Subcutaneous abdominal adipose tissue (tissue), 5 donors: ENCODE measurements at regions not wholly inside any gene's neighbourhood (a gene's known extent, or its start where the extent isn't known, plus 50 kb on each side); places are given as distances from the start of the nearest gene placed in this dataset.

ENCODE experiments used
- H3K27ac ChIP-seq: one replicate; pipeline ENCODE4 v1.7.0; 2013; ENCODE audit warnings: low read depth, mild to moderate bottlenecking, inconsistent platforms, low read length, moderate library complexity
- H3K27me3 ChIP-seq, 5 donors: one replicate each; pipeline ENCODE4 v1.7.0; 2013; ENCODE audit warnings: low read length in 5 of 5, inconsistent platforms in 1 of 5; ENCODE audit not compliant: control insufficient read depth in 5 of 5, insufficient read depth in 4 of 5
- H3K36me3 ChIP-seq, 5 donors: one replicate each; pipeline ENCODE4 v1.7.0; 2013; ENCODE audit warnings: low read length in 5 of 5; ENCODE audit not compliant: control insufficient read depth in 5 of 5, insufficient read depth in 5 of 5
- H3K4me1 ChIP-seq, 5 donors: one replicate each; pipeline ENCODE4 v1.7.0; 2013; ENCODE audit warnings: low read length in 5 of 5, mild to moderate bottlenecking in 3 of 5, moderate library complexity in 1 of 5; ENCODE audit not compliant: control insufficient read depth in 5 of 5, insufficient read depth in 5 of 5
- H3K4me3 ChIP-seq, 5 donors: one replicate each; pipeline ENCODE4 v1.7.0; 2013; ENCODE audit warnings: low read length in 5 of 5, low read depth in 1 of 5
- H3K9ac ChIP-seq, 5 donors: one replicate each; pipeline ENCODE4 v1.7.0; 2013; ENCODE audit warnings: low read length in 5 of 5, mild to moderate bottlenecking in 4 of 5, moderate library complexity in 3 of 5
- H3K9me3 ChIP-seq, 5 donors: one replicate each; pipeline ENCODE4 v1.7.0; 2013; ENCODE audit warnings: low read length in 5 of 5; ENCODE audit not compliant: control insufficient read depth in 5 of 5
- donor health status: healthy.
- donor health status: healthy.
- donor health status: healthy.
- donor health status: healthy.
- donor health status: healthy.

DNA sequence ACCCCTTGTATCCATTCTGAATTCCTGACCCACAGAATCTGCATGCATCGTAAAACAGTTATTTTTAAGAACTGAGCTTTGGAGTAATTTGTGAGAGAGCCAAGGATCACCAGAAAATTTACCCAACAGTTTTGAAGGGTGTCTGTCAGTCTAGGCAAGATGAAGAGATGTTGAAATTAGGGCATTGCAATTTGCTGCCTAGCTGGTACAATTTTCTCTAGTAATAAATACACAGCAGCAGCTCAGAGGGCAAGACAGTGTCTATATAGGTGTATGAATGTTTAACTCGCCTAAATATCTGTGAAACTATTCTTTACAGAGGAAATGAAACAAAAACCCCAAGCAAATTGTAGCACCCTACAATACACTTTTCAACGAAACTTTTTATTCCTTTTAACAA is 377.8 kb upstream of the POU3F3 start:
- no peak overlapping the region for H3K27ac ChIP-seq
- H3K27me3 ChIP-seq: no peaks in the 10 kb centered on the region
- no peak overlapping the region for H3K4me3 ChIP-seq
- no peaks in the 10 kb centered on the region for H3K4me1 ChIP-seq
- H3K9me3 ChIP-seq: no peaks in the 10 kb centered on the region
- no peak overlapping the region for H3K9ac ChIP-seq
- H3K36me3 ChIP-seq: no peaks in the 10 kb centered on the region

DNA sequence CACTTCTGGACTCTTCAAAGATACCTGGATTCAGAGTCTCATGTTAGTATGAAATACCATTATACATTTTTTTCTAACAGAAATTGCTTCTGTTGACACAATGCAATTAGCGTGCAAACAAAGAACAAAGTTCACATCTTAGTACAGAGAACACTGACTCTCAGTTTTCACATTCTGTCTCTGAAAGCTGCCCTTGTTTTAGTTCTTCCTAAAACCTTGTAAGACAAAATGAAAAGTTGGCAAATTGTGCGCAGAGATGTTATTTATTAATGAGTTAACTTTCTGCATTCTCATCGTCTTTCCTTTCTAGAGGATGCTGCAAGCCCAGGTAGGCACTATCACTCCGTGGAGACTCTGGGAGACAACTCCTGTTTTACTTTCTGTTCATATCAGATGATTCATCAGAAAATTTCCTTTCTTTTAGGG is 377.3 kb upstream of the POU3F3 start:
- no peak overlapping the region for H3K4me3 ChIP-seq
- peaks cover 0 to 3% (median 0%) of the 10 kb centered on the region in 5 donors for H3K27me3 ChIP-seq
- no peaks in the 10 kb centered on the region for H3K36me3 ChIP-seq
- H3K27ac ChIP-seq: no peak overlapping the region
- no peaks in the 10 kb centered on the region for H3K9me3 ChIP-seq
- no peak overlapping the region for H3K9ac ChIP-seq
- H3K4me1 ChIP-seq: no peaks in the 10 kb centered on the region

GRCh38 chr2:104481341-104481740 is 372.6 kb upstream of the POU3F3 start:
- Histone ChIP-seq H3K9me3 (no peaks in the 10 kb centered on the region), H3K4me1 (no peaks in the 10 kb centered on the region), H3K9ac (no peak overlapping the region), H3K27ac (no peak overlapping the region), H3K36me3 (no peaks in the 10 kb centered on the region), H3K27me3 (peaks cover 0 to 3% (median 0%) of the 10 kb centered on the region in 5 donors), H3K4me3 (no peak overlapping the region)

GRCh38 chr2:104487366-104487765 is 366.5 kb upstream of the POU3F3 start:
- no peaks in the 10 kb centered on the region for H3K4me1 ChIP-seq
- no peak overlapping the region for H3K9ac ChIP-seq
- no peak overlapping the region for H3K27ac ChIP-seq
- no peaks in the 10 kb centered on the region for H3K36me3 ChIP-seq
- H3K9me3 ChIP-seq: no peaks in the 10 kb centered on the region
- H3K27me3 ChIP-seq: no peaks in the 10 kb centered on the region
- no peak overlapping the region for H3K4me3 ChIP-seq

DNA sequence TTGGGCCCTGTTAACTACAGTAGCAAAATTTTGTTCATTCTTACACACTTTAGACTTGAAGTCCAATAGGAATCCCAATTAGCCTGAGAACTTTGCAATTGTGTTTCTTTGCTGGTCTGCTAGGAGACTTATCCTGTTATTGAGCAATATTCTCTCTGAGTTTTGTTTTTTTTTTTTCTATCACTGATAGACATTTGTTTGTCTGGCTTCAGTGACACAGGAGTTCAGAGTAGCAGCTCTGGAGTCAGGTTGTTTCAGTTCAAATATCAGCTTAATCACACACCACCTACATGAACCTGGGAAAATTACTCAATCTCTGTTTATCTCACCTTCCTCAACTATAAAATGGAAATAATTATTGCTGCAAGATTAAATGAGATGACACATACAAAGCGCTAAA is 360.2 kb upstream of the POU3F3 start:
- Histone ChIP-seq H3K27ac (no peak overlapping the region), H3K4me1 (no peaks in the 10 kb centered on the region), H3K36me3 (no peaks in the 10 kb centered on the region), H3K4me3 (no peak overlapping the region), H3K9me3 (no peaks in the 10 kb centered on the region), H3K9ac (no peak overlapping the region), H3K27me3 (peaks cover 0 to 2% (median 0%) of the 10 kb centered on the region in 5 donors)

GRCh38 chr2:104501342-104501741 is 352.6 kb upstream of the POU3F3 start:
- Histone ChIP-seq H3K27ac (no peak overlapping the region), H3K9ac (no peak overlapping the region), H3K27me3 (peaks cover 0 to 2% (median 0%) of the 10 kb centered on the region in 5 donors), H3K4me1 (no peaks in the 10 kb centered on the region), H3K9me3 (no peaks in the 10 kb centered on the region), H3K36me3 (no peaks in the 10 kb centered on the region), H3K4me3 (no peak overlapping the region)

DNA sequence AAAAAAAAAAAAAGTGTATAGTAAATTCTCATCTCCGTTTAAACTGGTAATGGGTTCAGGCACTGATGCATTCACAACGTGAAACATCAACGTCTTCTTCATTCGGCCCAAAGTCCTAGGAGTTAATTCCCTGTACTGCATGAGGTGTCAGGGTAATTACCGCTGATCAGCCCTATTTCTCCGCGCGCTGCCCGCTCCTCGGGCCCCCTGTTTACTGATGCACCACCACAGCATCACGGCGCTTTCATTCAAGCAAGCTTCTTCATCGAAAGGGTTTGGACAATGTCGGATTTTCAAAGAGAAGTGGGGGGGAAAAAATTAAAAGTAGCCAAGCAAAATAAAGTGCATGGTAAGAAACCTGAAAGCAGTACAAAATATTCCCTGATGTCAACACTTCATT is 352.0 kb upstream of the POU3F3 start:
- peaks cover 0 to 2% (median 0%) of the 10 kb centered on the region in 5 donors for H3K27me3 ChIP-seq
- H3K4me1 ChIP-seq: no peaks in the 10 kb centered on the region
- H3K27ac ChIP-seq: no peak overlapping the region
- H3K9me3 ChIP-seq: no peaks in the 10 kb centered on the region
- no peak overlapping the region for H3K9ac ChIP-seq
- H3K4me3 ChIP-seq: no peak overlapping the region
- no peaks in the 10 kb centered on the region for H3K36me3 ChIP-seq

- H3K4me3 ChIP-seq: no peak overlapping the region
- no peaks in the 10 kb centered on the region for H3K4me1 ChIP-seq
- H3K9me3 ChIP-seq: no peaks in the 10 kb centered on the region
- no peaks in the 10 kb centered on the region for H3K36me3 ChIP-seq
- no peak overlapping the region for H3K9ac ChIP-seq
- H3K27me3 ChIP-seq: peaks cover 0 to 2% (median 0%) of the 10 kb centered on the region in 5 donors
- no peak overlapping the region for H3K27ac ChIP-seq
These were observed 351.0 kb upstream of the POU3F3 start for GRCh38 chr2:104502901-104503300.

DNA sequence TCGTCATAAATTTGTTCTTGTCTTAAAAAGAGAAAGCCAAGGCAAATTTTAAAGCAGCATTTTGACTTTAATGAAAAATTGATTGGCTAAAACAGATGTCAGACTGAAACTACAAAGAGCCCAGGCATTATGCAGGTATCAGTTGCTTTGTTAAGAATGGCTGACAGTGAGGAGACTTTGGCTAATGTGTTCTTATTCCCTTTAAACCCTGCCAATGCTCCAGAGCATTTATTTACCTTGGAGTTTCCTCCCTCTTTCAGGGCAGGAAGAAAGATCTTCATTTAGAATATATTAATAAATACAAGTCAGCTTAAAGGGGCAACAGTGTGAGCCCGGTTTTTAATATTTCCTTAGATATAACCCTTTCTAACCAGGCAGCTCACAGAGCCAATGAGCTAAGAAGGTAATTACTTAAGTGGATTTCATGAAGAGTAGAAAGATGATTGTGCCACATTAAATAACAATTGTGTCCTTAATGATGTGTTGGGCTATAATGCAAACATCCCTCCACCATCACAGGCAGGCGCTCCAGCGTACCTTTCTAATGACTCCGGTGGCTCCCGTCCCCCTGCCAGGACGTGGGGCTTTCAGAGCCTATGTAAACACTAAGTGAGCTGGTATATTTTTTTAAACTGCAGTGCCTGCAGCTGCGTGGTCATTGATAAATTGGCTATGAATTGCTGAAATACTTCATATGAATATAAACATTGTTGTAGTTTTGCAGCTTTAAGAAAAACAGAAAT is 349.4 kb upstream of the POU3F3 start:
- Histone ChIP-seq H3K27ac (no peak overlapping the region), H3K9ac (no peak overlapping the region), H3K36me3 (no peaks in the 10 kb centered on the region), H3K27me3 (no peaks in the 10 kb centered on the region), H3K4me3 (no peak overlapping the region), H3K4me1 (no peaks in the 10 kb centered on the region), H3K9me3 (no peaks in the 10 kb centered on the region)

- Histone ChIP-seq H3K9ac (no peak overlapping the region), H3K9me3 (peaks cover 3 to 10% (median 9%) of the 10 kb centered on the region in 5 donors), H3K27me3 (no peaks in the 10 kb centered on the region), H3K4me3 (no peak overlapping the region), H3K4me1 (no peaks in the 10 kb centered on the region), H3K27ac (no peak overlapping the region), H3K36me3 (no peaks in the 10 kb centered on the region)
These were observed 335.7 kb upstream of the POU3F3 start for GRCh38 chr2:104518256-104518655.
